ENCODE measurements at regions not wholly inside any gene's neighbourhood (a gene's known extent, or its start where the extent isn't known, plus 50 kb on each side); places are given as distances from the start of the nearest gene placed in this dataset.
A peak's percentile ranks its signal among the peaks of the same experiment; 100 is the strongest.
"Not testable (repeated sequence)": the region's sequence is repeated elsewhere in the genome, so short reads cannot be mapped to it uniquely, and the experiment has no call there.

DNA sequence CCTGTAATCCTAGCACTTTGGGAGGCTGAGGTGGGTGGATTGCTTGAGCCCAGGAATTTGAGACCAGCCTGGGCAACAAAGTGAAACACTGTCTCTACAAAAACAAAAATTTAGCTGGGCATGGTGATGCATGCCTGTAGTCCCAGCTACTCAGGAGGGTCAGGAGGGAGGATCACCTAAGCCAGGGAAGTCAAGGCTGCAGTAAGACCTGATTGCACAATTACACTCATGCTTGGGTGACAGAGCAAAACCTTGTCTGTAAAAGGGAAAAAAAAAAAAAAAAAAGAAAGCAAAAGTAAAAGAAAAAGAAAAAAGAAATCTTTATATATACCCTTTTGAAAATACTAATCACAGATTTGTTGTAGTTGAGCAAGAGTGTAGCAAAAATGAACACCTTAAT, 801.0 kb upstream of the IGFBP7 start:
- DNase-seq (ENCODE audit: low spot score) (no peak), FAIRE-seq (no peak)

DNA sequence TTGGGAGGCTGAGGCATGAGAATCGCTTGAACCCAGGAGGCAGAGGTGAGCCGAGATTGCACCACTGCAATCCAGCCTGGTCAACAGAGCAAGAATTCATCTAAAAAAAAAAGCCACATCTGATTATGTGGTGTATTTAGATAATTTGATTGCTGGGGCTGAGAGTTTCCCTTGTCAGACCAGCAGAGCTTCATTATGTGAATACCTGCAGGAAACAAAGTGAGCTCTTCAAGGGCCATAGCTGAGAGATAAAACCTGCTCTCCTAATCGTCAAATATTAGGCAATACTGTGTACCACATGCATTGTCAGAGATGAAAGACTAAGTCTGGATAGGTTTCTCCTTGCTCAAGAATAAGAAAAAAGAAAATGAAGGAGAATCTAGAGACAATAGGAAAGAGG, 800.0 kb upstream of the IGFBP7 start:
- FAIRE-seq, result no peak
- no peak for DNase-seq (ENCODE audit: low spot score)

DNA sequence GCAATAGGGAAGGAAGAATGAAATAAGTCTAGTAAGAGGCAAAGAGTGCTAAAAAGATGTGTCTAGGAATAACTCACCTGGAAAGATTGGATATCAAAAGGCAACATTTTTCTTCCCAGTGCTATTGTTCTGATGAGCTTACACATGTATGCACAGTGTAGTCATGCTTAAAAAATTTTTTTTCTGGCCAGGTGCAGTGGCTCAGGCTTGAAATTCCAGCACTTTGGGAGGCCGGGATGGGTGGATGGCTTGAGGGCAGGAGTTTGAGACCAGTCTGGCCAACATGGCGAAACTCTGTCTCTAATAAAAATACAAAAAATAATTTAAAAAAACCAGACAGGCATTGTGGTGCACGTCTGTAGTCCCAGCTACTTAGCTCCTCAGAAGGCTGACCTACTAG, 795.8 kb upstream of the IGFBP7 start:
- DNase-seq (ENCODE audit: low spot score) (no peak), FAIRE-seq (no peak)

DNA sequence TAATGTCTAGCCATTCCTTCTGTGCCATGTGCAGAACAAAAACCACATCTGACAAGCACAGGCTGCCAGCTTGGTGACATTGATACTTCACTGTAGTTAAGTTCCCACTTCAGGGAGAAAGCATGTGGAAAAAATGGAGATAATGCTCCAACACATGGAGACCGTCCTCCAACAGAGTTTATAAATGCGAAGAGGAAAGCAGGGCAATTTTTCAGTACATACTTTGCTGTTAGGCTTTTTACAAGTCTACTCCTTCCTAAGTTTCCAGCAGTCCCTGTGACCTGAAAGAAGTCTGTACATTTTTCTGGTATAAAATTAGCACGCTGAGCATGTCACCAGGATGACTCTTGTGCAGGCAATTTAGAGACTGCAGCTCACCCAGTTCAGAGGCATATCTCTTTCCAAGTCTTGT, 766.9 kb upstream of the IGFBP7 start:
- FAIRE-seq, result no peak

DNA sequence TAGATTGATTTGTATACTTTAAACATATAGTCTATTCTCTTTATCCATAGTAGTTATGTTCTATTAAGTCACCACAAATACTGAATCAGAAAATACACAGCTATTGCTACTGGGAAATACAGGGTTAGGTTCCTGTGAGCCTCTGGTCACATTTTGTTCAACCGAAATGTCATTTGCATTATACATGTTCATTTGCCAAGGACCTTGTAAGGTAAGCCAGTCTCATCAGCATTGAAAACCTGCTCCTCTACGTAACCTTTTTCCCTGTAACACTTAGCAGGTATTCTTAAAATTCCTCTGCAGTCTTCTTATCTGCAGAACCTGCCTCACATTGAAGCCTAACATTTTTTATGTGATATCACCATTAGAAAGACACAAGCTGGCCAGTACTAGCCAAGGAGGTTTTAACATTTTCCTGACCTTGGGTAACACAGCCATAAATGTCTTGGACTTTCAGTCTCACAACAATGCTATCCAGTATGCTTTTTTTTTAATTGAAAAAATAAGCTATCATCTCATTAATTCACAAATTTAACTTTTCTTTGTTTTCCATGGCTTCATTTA, 765.7 kb upstream of the IGFBP7 start:
- no peak for FAIRE-seq
- DNase-seq (ENCODE audit: low spot score), result no peak

More for the DNA sequence above, 766.9 kb upstream of the IGFBP7 start:
- no peak for DNase-seq (ENCODE audit: low spot score)

DNA sequence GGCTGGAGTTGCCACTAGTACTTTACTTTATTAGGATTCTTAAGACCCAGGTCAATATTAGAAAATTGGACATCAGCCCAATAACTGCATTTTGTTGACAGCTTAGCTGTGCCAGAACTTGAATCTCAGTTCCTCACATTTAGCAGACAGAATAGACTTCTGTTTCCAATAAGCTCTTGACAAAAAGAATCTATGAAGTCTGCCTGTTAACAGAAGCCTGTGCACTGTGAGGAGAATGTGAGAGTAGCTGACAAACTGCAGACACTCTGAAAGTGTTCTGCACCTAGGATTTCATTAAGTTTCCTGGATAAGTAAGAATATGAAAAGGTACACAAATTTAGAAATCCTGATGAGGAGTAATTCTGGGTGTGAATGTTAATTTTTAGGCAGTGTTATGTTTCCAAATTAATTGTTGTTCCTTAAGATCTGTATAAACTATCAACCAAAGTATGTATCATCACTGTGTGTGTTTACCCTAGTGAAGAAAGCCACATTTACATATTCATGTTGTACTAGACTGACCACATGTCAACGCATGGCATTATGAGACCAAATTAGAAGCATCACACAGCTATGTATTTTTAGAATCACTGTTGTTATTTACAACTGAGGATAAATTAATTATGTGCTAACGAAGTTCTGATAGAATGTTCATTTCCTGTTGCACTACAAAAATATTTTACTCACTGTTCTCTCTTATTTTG, 756.4 kb upstream of the IGFBP7 start:
- FAIRE-seq, result no peak
- no peak for DNase-seq (ENCODE audit: low spot score)

DNA sequence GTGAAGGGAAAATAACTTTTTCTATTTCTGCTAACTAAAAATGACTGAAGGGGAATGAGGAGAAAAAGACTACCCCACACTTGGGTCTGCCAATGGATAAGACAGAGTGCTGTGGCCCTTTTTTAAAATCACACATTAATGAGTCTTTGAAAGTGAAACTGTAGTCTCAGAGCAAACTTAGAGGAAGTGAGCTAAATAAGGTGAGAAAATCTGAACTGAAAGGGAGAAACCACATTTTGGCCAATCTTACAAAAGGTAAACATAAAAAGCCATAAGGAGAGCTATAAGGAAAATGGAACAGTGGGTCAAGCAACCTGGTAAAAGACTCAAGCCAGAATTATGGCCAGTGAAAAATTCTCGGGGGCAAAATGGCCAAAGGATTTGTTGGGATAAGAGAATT, 755.1 kb upstream of the IGFBP7 start:
- DNase-seq (ENCODE audit: low spot score) (no peak), FAIRE-seq (no peak)

DNA sequence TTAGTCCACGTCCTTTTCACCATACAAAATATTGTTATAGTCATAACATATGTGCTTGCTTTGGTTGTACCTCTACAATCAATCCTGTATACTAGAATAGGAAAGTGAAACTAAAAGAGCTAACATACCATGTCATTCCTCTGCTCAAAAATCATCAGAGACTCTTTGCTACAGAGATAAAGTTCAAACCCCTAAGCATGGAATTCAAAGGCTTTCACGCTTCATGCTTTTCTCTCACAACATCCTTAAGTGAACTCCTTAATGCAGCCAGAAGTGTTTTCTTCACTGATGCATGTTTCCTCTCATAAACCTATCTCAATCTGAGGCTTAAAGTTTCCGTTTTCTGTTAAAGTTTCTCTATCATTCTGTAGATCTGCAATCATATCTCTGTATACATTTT, 744.6 kb upstream of the IGFBP7 start:
- DNase-seq (ENCODE audit: low spot score) (no peak), FAIRE-seq (no peak)

DNA sequence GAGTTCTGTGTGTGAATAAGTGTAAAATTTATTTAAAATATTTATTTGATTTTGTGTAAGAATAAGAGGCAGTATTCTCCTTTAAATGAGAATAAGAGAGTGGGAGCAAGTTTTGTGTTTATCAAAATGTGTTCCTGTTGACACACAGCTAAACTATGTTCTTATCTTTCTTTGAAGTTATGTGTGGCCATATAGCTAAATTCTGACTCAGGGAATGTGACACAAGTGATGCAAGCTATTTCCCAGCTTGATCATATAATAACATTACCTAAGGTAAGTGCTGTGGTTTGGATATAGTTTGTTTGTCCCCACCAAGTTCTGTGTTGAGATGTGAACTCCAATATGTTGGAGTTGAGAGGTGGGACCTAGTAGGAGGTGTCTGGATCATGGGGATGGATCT, 740.0 kb upstream of the IGFBP7 start:
- no peak for DNase-seq (ENCODE audit: low spot score)
- no peak for FAIRE-seq

DNA sequence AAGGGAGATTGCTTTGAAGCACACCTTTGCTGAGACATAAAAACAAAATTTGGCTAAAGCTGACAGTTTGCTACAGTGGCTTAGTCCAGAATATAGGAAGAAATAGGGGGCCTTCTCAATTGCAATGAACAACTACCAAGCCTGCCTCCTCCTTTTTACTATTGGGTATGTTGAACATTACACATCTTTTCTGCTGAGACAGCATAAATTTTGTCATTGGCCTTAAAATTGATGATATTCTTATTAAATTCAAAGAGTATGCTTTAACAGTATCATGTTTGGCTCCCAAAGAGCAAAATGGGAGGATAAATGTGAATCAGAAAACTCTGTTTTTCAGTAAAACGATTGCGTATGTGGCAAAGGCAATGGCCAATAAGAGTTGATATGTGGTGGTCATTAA, 721.9 kb upstream of the IGFBP7 start:
- DNase-seq (ENCODE audit: low spot score) (no peak), FAIRE-seq (no peak)

DNA sequence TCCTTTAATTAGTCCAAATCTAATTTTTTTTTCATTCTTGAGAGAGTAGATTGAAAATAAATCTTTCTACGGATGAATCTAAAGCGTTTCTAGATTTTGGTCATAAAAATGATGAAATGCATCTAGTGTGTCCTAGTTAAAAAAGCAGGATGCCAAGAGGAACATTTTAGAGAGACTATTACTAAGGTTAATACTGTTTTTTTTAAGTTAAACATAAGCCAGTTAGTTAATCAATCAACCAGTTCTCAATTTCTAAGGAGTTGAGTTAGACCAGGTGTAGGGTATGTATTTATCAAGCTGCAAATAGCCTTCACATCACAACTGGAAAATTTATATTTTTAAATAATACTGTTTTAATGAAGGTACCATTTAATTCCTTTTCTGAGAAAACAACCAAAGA, 679.5 kb upstream of the IGFBP7 start:
- no peak for FAIRE-seq
- DNase-seq (ENCODE audit: low spot score), result no peak

DNA sequence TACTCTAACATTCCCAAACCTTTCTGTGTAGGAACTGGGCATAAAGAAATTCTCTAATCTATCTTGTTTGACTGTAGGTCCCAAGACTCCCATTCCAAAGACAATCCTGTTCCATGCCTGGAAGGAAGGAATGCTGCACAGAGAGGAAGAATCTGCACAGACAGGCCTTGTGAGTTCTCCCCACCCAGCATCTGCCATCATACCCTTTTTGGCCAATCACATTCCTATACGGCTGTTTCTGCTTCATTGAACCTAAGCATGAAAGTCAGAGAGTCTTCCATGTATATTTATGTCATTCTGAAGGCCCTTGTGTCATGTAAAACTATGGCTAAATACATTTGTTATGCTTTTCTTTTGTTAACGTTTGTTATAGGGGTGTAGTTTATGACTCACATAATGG, 667.7 kb upstream of the IGFBP7 start:
- FAIRE-seq, result no peak
- no peak for DNase-seq (ENCODE audit: low spot score)

DNA sequence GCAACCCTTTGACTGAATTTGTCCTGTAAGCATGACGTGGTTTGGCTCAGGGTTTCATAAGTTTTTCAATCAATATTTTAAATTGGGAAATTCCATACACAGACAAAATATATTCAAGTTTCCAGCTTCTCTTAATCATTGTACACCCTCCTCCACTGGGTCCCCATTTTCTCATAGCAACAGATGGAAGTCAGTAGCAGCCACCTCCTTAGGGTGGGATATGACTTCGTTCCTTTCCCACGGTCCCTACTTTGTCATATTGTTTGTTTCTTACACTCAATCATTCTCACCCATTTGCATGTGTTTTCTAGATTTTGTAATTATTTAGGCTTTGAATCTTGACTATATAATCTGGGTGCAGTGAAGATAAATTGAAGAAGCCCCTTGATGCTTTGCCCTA, 664.5 kb upstream of the IGFBP7 start:
- DNase-seq (ENCODE audit: low spot score) (no peak), FAIRE-seq (no peak)

DNA sequence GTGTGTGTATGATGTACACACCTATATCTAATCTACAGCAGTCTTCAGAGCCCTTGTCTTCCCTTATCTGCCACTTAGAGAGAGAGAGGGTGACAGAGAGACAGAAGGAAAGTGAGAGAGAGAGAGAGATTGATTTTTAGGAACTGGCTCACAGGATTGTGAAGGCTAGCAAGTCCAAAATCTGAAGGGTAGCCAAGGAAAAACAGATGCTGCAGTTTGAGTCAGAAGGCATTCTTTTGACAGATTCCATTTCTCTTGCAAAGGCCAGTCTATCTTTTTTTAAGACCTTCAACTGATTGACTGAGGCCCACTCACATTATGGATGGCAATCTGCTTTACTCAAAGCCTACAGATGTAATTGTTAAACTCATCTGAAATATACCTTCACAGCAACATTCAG, 664.0 kb upstream of the IGFBP7 start:
- no peak for FAIRE-seq

DNA sequence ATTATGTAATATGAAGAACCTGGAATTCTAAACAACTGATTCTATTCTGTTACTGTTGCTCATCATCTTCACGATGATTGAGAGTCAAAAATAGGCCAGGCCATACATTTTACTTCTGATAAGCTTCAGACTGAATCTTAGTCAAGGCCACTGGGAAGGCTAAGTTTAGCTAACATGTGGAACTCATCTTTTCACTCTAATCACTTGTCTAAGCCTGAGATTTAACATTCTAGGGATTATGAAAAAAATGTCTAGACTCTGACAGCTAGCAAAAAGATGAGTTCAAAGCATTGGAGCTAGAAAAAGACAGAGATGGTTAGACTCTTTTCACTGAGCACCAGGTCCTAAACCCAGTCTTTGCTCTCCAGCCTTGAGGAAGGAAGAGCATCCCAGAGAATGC, 656.2 kb upstream of the IGFBP7 start:
- FAIRE-seq, result no peak
- no peak for DNase-seq (ENCODE audit: low spot score)

More for the DNA sequence above, 664.0 kb upstream of the IGFBP7 start:
- no peak for DNase-seq (ENCODE audit: low spot score)

DNA sequence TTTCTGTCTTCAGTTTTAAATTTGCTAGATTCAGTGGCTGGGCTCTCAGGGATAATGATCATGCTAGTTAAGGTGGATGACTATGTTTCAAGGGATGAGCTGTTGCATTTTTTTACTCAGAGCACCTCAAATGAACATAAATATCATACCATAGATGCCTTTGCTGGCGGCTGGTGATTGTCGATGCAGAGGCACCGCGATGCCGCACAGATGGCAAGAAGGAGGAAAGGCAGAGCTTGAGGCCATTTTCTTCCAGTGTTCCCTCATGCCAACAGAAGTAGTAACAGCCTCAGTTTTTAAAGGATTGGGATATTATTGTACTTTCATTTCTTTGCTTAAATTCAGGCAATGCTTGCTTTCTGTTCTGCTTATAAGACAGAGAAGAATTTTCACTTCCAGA, 654.7 kb upstream of the IGFBP7 start:
- FAIRE-seq (no peak), DNase-seq (ENCODE audit: low spot score) (no peak)

DNA sequence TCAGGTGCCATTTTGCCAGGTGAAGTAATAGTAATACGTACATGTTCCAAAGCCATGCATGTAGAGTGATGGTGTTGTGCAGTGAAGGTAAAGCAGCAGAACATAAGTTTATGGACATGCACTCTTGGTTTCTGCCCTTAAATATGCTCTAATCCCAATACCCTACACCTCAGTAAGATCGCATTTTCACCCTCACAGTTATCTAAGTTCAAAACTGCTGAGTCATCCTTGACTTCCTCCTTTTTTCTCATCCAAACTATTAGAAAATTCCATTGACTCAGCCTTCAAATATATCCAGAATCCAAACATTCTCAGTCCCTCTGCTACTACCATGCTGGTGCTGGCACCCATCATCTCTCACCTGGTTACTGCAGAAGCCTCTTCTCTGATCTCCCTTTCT, 652.9 kb upstream of the IGFBP7 start:
- FAIRE-seq (no peak), DNase-seq (ENCODE audit: low spot score) (peak; percentile 13)

DNA sequence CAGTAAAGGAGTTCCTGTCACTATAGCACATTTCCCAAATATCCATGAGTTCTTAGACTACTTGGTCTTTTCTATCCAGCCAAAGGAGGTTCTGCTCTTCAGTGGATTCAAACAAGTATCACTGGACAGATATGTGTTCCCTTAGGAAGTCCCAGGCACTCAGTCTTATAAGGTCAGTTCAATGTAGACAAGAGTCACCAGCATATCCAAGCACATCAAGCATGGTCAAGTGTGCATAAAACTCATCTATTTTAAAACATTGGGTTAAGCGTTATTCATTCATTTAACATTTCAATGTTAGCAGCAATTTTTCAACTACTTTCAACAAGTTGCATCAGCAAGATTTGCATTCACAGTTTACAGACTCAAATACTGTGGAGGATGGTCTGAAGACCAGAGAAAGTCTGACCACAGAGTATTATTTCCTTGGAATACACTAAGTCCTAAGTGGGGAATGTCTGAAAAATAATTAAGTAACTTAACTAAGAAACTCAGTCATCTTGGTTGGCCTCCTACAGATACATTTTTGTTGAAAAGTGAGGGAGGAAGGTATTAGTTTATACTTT, 630.5 kb upstream of the IGFBP7 start:
- FAIRE-seq (no peak), DNase-seq (ENCODE audit: low spot score) (no peak)

DNA sequence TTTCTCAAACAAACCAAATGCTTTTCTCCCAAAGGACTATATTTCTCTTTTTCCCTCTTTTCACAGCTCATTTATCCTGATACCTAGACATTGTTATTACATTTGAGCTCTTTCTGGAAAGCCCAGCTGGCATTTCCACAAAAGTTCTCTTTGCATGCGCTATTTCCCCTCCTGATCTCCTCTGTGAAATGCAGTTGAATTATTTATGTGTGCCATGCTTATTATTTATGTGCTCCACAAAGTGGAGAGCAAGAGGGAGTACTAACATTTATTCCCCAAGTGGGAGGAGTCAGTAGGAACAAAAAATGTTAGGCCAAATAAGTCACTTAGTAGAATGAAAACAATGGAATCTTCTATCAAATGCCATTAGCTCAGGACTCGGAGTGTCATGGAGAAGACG, 626.6 kb upstream of the IGFBP7 start:
- DNase-seq (ENCODE audit: low spot score), result no peak
- FAIRE-seq, result no peak

DNA sequence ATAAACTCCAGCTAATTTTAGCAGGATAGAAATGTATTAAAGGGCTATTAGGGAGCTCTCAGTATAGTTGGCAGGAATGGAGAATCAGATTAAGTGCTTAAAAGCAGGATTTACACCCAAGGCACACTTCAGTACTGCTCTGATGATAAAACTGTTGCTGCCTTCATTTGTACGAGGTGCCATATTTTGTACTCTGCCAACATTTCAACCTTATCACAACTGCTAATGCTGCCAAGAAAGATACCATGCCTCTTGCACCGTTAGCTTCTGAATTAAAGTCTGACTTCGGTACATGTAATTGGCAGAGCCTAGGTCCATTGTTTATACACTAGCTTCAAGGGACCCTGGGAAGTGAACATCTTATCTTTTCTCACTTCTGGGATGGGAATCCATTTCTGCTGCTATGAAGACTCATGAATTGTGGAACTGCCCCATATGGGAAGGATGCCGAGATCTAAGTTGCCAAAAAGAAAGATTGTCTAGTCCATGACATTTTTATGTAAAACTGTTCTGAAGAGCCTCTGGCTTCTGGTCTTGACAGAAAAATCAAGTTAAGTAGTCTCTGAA, 624.0 kb upstream of the IGFBP7 start:
- DNase-seq (ENCODE audit: low spot score) (no peak), FAIRE-seq (no peak)

DNA sequence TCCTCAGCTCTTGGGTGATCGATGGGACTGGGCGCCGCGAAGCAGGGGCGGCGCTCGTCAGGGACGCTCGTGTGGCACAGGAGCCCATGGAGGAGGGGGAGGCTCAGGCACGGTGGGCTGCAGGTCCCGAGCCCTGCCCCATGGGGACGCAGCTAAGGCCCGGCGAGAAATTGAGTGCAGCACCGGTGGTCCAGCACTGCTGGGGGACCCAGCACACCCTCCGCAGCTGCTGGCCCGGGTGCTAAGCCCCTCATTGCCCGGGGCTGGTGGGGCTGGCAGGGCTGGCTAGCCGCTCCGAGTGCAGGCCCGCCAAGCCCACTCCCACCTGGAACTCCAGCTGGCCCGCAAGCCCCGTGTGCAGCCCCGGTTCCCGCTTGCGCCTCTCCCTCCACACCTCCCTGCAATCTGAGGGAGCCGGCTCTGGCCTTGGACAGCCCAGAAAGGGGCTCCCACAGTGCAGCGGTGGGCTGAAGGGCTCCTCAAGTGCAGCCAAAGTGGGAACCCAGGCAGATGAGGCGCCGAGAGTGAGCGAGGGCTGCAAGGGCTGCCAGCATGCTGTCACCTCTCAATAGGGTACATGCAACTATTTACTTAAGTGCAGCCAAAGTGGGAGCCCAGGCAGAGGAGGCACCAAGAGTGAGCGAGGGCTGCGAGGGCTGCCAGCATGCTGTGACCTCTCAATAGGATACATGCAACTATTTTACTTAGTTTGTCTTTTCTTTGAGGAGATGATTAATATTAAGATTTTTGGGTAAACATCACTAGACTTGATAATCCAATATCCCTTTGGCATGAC, 619.8 kb upstream of the IGFBP7 start:
- not testable (repeated sequence) for FAIRE-seq; DNase-seq (ENCODE audit: low spot score)

DNA sequence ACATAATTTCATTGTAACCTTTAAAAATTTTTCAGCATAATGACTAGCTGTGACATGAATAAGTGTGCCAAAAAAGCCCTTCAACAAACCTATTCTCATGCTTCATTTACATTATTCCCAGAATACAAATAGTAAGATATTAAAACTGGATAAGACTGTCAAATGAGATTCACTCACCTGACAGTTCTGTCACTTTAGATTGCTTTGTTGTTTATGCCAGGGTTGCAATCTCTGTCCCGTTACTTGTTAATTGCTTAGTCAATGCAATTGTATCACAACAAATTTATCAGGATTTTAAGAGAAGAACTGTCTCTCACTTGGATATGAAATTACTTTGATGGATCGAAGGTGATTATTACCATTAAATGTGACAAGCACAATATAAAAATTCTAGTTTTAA, 616.0 kb upstream of the IGFBP7 start:
- DNase-seq (ENCODE audit: low spot score) (no peak), FAIRE-seq (no peak)
